NCI-H2081 treated with DMSO at 0.1 percent for 48 hours (cell line): ENCODE measurements at regions not wholly inside any gene's neighbourhood (a gene's known extent, or its start where the extent isn't known, plus 50 kb on each side); places are given as distances from the start of the nearest gene placed in this dataset.
"Not testable (repeated sequence)": the region's sequence is repeated elsewhere in the genome, so short reads cannot be mapped to it uniquely, and the experiment has no call there.

ENCODE experiments used
- DNase-seq: peaks from one replicate; lab custom pipeline; 2025; lab: John Stamatoyannopoulos, UW

DNA sequence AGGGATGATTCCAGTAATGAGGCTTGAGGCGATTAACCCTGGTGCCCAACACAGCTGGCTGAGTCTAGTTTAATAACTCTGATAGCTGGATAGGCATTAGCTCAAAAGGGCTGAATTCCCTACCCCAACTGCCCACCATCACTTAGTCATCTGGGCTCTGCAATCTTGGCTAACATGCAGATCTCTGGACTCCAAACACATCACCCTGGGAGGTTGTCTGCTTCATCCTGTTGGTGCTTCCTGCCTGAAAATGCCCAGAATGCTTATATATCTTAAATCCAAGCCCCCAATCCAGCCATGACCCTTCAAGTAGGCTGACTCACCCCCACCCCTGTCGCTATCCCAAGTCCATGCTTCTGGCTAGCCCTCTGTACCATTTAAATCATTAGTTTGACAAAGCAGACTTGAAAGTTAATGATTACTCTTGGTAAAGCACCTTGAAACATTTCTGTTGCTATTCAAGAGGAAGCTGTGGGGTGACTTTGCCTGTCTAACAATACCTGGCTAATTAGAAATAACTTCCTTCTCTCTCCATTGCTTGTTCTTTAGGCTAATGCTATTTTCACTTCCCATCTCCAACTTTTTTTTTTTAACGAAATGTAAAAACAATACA lies 107.0 kb upstream of the RORA start:
- no peak for DNase-seq

DNA sequence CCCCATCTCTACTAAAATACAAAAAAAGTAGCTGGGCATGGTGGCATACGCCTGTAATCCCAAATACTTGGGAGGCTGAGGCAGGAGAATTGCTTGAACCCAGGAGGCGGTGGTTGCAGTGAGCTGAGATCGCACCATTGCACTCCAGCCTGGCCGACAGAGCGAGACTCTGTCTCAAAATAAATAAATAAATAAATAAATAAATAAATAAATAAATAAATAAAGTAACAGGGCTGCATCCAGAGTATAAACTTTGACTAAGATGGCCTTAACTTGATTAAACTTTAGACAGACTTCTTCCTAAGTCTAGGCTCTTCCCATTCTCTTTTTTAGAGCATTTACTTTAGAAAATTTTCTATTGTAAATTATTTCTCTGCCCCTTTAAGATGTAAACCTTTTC lies 105.6 kb upstream of the RORA start:
- not testable (repeated sequence) for DNase-seq

DNA sequence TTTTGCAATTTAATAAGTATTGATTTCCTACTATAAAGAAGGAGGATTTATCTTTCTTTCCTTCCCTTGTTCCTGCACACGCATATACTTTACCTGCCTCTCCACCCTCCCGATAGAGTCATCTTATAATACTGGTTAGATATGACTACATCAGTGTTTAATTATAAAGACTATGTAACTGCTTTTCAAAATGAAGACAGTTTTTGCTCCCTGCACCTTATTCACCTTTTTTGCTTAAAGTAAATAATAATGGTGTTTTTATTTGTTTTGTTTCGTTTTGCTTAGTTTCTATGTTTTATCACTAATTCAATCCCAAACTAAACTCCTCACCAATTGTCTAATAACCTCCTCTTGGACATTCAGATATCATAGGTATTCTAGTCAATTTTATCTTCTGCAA lies 101.9 kb upstream of the RORA start:
- no peak for DNase-seq

DNA sequence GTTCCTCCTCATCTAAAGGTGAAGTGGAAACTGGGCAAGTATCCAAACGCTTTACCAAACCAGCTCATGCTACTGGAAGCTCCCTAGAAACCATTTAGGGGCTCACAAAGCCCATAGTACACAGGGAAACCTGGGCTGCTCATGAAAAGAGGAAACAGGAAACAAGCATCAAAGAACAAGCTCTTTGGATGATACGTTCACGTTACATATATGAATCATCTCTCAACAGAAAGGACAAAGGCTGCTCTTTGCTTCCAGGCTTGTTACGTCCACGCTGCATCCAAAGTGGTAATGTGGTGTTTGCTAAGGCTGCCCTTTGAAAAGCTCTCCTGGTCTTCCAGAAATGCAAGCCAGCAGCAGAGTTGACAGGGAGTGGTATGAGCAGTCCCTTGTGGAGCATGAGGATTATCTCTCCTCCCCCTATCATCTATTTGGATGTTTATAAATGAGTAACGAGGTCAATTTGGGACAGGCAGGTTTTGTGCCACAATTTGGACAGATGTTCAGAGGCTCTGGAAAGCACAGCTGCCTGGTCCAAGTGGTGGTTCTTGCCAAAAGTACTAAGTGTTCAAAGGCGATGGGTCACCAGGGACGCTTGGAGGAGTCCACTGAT lies 98.0 kb upstream of the RORA start:
- DNase-seq: peak; percentile 78

DNA sequence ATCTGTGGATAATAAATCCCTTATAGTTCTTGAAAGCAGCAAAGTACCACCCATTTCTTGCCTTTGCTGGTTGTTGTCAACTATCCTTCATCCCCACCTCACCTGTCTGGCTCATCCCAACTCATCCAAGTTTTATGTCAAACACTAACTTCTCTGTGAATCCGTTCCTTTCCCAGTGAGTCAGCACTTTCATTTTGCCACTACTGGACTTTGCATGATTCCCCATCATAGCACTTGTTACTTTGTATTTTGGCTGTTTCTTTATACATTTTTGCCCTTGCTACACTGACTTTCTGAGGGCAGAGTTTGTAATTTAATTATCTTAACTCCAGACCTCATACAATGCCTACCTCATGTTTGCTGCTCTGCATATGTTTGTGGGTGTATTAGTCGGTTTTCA lies 90.8 kb upstream of the RORA start:
- DNase-seq: no peak

DNA sequence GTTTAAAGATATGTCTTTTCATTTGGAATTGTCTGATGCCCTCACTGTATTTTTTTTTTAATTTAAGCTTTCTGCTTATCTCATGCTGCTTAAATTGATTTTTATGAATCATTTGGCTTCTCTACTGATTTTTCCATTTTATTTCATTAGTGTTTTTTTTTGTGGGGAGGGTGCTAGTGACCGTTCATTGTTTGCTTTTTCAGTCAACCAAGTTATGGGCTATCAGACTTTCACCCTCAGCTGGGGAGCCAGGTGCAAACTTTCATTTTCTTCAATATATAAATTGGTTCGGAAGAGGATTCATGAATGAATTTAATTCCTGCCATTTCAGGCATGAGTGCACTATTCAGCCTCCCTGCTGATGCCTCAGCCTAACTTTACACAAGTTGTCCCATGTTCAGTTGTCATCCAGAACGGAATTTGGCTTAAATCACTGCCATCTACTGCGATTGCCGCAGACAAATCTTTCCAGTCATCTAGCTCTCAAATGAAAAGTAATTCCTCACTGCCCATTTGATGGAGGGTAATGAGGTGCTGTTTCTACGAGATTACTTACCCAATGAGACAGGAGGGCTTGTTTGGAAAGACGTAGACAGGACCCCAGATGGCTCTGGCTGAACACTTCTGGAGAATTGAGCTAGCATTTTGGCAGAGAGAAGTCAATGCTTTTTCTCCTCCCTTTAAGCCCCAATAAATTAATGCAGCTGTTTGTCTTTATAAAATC lies 89.9 kb upstream of the RORA start:
- no peak for DNase-seq

DNA sequence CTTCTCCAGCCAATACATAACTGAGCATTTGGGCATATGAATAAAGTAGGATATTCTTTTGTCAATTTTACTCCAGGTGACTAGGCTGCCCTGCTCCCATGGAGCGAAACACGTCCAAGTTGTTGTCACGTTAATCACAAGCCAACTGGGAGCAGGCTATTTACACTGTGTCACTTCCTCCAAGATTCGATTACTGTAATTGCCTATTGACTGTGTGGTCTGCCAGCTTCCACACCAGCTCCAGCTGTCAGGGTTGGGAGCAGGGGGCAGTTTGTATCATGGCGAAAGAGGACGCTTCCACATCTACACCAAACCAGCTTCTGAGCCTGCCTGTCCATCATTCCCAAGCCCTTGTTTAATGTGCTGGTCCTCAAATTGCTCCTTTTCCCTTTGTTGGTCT lies 89.2 kb upstream of the RORA start:
- DNase-seq: peak; percentile 91

DNA sequence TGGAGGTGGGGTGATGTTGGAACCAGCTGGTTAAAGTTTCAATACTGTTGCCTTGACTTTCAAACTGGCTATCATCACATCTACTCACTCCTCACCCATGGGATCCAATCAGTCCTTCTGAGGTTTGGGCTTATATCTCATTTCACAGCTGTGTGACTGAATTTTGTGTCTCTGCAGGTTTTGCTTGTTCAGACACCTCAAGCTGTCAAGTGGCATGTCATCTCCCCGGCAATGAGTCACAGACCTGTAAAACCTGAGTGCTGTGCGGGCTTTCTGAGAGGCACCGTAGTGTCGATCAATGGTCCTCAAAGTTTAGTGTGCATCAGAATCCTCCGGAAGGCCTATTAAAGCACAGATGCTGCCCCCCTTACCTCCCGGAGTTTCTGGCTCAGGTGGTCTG lies 86.4 kb upstream of the RORA start:
- DNase-seq: no peak

DNA sequence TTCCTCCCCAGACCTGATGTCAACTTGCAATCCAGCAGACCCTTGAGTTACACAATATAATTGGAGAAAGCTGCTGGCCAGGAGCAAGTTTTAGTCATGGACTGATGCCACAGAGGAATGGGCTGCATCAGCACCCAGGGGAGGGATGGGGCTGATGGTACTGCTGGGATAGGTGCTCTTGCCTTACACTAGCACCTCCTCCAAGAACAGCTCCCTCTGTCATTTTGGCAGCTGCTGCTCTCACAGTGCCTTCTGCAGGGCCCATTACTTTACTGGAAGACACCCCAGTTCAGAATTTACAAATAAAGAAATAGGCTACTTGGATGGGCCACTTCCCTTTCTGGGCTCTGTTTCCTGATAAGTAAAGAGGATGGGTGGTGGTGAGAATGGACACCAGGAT lies 85.3 kb upstream of the RORA start:
- DNase-seq: no peak

DNA sequence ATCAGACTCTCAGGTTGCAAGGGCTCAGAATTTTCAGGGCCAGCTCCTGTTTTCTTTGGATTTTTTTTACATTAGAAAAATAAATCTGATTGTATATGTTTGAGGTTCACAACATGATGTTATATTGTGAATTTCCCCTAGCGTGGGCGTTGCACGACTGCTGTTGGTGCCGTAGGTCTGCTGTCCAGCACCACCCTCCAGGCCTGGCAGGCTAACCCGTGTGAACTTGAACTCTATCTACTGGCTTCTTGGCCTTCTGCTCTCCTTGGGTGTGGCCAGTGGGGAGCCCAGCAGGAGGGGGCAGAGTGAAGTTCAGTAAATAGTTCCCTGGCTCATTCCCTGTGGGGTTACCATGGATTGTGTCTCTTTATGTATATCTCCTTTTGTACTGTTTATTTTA lies 80.5 kb upstream of the RORA start:
- DNase-seq: no peak

DNA sequence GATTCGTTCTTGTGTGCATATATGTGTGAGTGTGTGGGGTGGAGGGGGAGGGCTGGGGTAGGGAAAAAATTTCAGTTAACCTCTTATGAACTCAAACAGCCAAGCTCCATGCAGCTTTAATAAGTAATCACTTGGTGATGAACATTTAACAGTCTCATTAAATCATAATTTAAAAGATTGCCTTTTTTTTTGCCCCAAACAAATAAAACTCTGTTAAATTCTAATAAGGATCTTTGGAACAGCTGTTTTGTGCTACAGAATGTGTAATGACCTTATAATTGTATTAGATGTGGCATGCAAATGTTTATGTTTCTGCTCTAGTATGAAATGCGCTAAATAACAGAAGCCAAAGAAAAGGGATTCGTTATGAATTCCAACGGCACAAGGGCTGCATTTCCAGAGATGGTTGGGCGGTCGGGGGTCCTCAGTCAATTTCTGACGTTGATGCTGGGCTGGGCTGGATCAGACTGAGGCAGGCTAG lies 80.0 kb upstream of the RORA start:
- DNase-seq: no peak

DNA sequence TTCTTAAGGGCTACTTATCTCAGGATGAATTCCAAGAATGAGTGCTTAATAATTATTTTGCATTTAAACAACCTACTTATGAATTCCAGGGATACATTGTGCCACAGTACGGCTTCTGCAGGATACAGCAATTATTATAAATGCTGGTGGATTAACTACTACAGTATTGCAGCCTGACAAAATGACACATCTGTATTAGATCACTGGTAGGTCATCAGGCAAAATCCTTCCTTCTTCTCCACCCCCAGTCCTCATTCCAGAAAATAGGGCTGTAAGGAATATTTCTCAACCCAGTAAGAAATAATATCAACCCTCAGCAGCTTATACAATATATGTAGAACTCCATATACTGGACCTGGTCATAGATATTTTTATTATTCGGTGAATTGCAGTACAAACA lies 79.3 kb upstream of the RORA start:
- DNase-seq: no peak

DNA sequence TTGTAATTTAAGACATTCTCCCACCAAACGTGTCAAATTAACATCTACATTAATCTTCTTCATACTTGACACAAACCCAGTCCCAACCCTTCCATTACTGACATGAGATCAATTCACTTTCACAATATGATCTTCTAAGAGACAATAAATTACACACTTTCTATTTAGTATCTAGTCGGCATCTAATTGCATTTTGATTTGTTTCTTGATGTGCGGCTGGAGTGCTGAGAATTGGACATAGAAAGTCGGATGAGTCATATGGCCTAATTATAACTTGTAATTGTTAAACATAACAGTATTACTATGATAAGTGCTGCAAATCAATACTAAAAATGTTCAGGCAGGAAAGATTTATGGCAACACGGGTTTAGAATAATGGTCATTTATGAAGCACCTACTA lies 78.4 kb upstream of the RORA start:
- no peak for DNase-seq

DNA sequence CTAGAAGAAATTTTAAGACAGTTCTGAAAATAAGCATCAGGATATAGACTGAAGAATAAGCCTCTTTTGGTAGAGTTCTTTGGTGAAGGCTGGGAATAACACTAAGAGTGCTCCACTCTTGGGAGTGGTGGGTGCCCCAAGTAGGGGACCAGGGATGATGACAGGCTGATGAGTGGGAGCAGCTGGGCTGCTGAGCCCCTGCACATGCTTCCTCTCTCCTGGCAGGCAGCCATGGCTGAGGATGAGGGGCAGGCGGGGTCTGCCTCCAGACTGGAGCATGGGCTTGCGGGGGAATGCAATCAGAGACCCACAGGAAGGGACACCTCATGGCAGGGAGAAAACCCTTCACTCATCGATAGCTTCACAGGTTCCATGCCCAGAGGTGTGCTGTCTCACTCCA lies 72.6 kb upstream of the RORA start:
- DNase-seq: no peak

DNA sequence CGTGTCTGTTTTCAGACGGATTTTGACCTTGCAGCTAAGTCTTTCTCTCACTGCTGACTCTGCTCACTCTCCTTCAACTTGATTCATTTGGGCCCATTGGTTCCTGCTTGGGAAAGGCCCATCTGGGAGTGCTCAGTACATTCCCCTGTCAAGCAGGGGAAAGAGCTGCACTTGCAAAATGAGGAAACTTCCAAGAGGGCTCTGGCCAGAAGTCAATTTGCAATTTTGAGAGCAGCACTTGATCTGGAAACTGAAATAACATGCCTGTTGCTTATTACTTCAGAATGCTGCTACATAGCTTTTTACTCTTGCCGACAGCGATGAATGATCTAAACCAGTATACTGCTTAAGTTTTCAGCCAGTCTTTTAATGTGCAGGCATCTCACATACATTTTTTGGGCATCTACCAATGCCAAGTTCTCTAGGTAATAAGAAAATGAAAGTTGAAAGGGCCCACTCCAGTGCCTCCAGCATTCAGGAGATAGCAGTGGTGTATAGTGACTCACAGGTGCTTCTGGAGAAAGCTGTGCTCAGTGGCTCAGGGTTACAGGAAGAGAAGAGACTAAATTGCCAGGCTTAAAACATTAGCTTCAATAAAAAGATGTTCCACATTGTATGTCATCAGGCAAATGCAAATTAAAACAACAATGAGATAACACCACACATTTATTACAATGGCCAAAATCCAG lies 70.1 kb upstream of the RORA start:
- DNase-seq: no peak

DNA sequence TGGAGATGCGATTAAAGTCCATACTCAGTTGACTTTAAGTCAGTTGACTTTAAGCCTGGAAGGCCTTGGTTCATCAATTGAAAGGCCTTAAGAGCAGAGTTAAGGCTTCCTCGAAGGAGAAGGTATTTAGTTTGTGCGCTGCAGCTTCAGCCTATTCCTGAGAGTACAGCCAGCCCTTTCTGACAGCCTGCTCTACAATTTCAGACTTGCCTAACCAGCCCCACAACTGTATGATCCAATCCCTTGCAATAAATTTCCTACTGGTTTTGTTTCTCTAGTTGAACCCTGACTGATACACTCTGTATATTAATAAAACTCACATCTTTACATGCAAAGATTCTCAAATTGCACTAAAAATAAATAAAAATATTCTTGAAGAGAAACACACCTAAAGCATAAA lies 66.1 kb upstream of the RORA start:
- DNase-seq: no peak

DNA sequence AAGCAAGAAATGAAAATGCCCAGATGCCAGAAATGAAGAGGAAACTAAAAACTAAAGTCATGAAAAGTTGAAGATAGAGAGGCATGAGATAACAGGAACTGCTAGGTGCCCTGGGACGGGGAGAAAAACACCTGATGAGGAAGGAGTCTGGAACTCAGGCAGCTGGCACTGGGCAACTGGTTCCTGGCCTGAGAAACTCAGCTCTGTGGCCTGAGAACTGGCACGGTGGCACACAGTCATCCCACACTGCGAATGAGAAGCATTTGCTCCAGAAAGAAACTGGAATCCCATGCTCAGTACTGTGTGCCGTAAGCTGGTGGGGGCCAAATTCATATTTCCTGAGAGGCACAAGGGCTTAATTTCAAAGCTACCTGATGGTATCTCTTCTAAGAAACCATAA lies 53.6 kb upstream of the RORA start:
- DNase-seq: no peak

DNA sequence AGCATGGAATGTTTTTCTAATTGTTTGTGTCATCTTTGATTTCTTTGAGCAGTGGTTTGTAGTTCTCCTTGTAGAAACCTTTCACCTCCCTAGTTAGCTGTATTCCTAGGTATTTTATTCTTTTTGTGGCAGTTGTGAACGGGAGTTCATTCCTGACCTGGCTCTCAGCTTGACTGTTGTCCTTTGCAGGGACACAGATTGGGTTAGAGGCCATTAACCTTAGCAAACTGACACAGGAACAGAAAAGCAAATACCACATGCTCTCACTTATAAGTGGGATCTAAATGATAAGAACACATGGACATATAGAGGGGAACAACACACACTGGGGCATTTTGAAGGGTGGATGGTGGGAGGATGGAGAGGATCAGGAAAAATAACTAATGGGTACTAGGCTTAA lies 52.2 kb upstream of the RORA start:
- DNase-seq: no peak
